Osteocyte (in vitro differentiated cells): ENCODE measurements at regions not wholly inside any gene's neighbourhood (a gene's known extent, or its start where the extent isn't known, plus 50 kb on each side); places are given as distances from the start of the nearest gene placed in this dataset.
"Not testable (repeated sequence)": the region's sequence is repeated elsewhere in the genome, so short reads cannot be mapped to it uniquely, and the experiment has no call there.

Experiments
- DNase-seq: peaks from one replicate; pipeline ENCODE4 v3.0.0; 2021; ENCODE audit warnings: mixed read lengths; ENCODE audit not compliant: unreplicated experiment; ENCODE audit errors: extremely low spot score
- H3K27ac Mint-ChIP-seq: one replicate; pipeline ENCODE4 v1.8.0; 2021; ENCODE audit warnings: mild to moderate bottlenecking, mixed read lengths; ENCODE audit not compliant: unreplicated experiment
- H3K27me3 Mint-ChIP-seq: one replicate; pipeline ENCODE4 v1.8.0; 2021; ENCODE audit warnings: mixed read lengths; ENCODE audit not compliant: unreplicated experiment
- H3K36me3 Mint-ChIP-seq: one replicate; pipeline ENCODE4 v1.8.0; 2021; ENCODE audit warnings: mixed read lengths; ENCODE audit not compliant: unreplicated experiment
- H3K4me1 Mint-ChIP-seq: one replicate; pipeline ENCODE4 v1.8.0; 2021; ENCODE audit warnings: mixed read lengths; ENCODE audit not compliant: unreplicated experiment
- H3K4me3 Mint-ChIP-seq: one replicate; pipeline ENCODE4 v1.8.0; 2021; ENCODE audit warnings: mild to moderate bottlenecking, moderate library complexity, mixed read lengths; ENCODE audit not compliant: unreplicated experiment
- H3K9me3 Mint-ChIP-seq: one replicate; pipeline ENCODE4 v1.8.0; 2021; ENCODE audit warnings: mixed read lengths; ENCODE audit not compliant: unreplicated experiment
- CTCF ChIP-seq: fragments of 200-600 bp; sonication (generic); IDR thresholded peaks from 2 replicates; pipeline ENCODE4 v1.5.0; 2021; ENCODE audit warnings: antibody characterized with exemption, mild to moderate bottlenecking, moderate library complexity

- Mint-ChIP-seq H3K4me1 (no peaks in the 10 kb centered on the region), H3K36me3 (no peaks in the 10 kb centered on the region), H3K4me3 (no peak overlapping the region), H3K27me3 (no peaks in the 10 kb centered on the region), H3K9me3 (no peaks in the 10 kb centered on the region), H3K27ac (peak overlapping the region; percentile 38)
- no peak for DNase-seq
- no peak for TF ChIP-seq CTCF
Measured at GRCh38 chr10:32141018-32141807, 85.0 kb upstream of the KIF5B start.

GRCh38 chr10:32140403-32140802 is 84.2 kb upstream of the KIF5B start:
- Mint-ChIP-seq H3K36me3 (no peaks in the 10 kb centered on the region), H3K27me3 (no peaks in the 10 kb centered on the region), H3K27ac (no peak overlapping the region), H3K9me3 (no peaks in the 10 kb centered on the region), H3K4me1 (no peaks in the 10 kb centered on the region), H3K4me3 (no peak overlapping the region)
- DNase-seq = no peak
- no peak for TF ChIP-seq CTCF

- no peaks in the 10 kb centered on the region for H3K9me3 Mint-ChIP-seq
- TF ChIP-seq CTCF = peak; percentile 23
Measured at GRCh38 chr10:32139223-32140073, 83.2 kb upstream of the KIF5B start.

GRCh38 chr10:32136927-32137326 is 80.7 kb upstream of the KIF5B start:
- not testable (repeated sequence) for H3K9me3 Mint-ChIP-seq, H3K4me1 Mint-ChIP-seq, H3K36me3 Mint-ChIP-seq, DNase-seq, H3K27ac Mint-ChIP-seq, H3K27me3 Mint-ChIP-seq, H3K4me3 Mint-ChIP-seq

More at GRCh38 chr10:32139223-32140073, 83.2 kb upstream of the KIF5B start:
- Mint-ChIP-seq H3K36me3 (no peaks in the 10 kb centered on the region), H3K27ac (no peak overlapping the region), H3K4me1 (no peaks in the 10 kb centered on the region), H3K4me3 (peak overlapping the region; percentile 23), H3K27me3 (no peaks in the 10 kb centered on the region)
- DNase-seq = peak; percentile 92

- not testable (repeated sequence) for H3K36me3 Mint-ChIP-seq, DNase-seq, H3K9me3 Mint-ChIP-seq, H3K4me1 Mint-ChIP-seq, H3K27ac Mint-ChIP-seq, H3K4me3 Mint-ChIP-seq, H3K27me3 Mint-ChIP-seq
Measured at GRCh38 chr10:32135796-32136195, 79.6 kb upstream of the KIF5B start.

- Mint-ChIP-seq H3K27ac (no peak overlapping the region), H3K36me3 (no peaks in the 10 kb centered on the region), H3K9me3 (no peaks in the 10 kb centered on the region), H3K27me3 (peaks cover 4% of the 10 kb centered on the region), H3K4me1 (peaks cover 3% of the 10 kb centered on the region), H3K4me3 (no peak overlapping the region)
- no peak for TF ChIP-seq CTCF
- DNase-seq = no peak
Measured at GRCh38 chr10:32132357-32132946, 76.2 kb upstream of the KIF5B start.
